Esophagus (tissue), 2 donors: ENCODE measurements at regions not wholly inside any gene's neighbourhood (a gene's known extent, or its start where the extent isn't known, plus 50 kb on each side); places are given as distances from the start of the nearest gene placed in this dataset.

ENCODE experiments used
- H3K27ac ChIP-seq, 2 donors: one replicate each; pipeline ENCODE4 v1.5.1; 2013; ENCODE audit warnings: low read depth in 2 of 2, mild to moderate bottlenecking in 2 of 2, inconsistent platforms in 1 of 2, low read length in 1 of 2, moderate library complexity in 1 of 2
- H3K27me3 ChIP-seq, 2 donors: one replicate each; pipeline ENCODE4 v1.6.1; 2013; ENCODE audit warnings: low read length in 2 of 2, control low read depth in 1 of 2, mild to moderate bottlenecking in 1 of 2; ENCODE audit not compliant: insufficient read depth in 2 of 2, control insufficient read depth in 1 of 2
- H3K36me3 ChIP-seq, 2 donors: one replicate each; pipeline ENCODE4 v1.6.1; 2013; ENCODE audit warnings: low read length in 1 of 2; ENCODE audit not compliant: control insufficient read depth in 2 of 2, insufficient read depth in 2 of 2
- H3K4me1 ChIP-seq, 2 donors: one replicate each; pipeline ENCODE4 v1.6.1; 2013; ENCODE audit warnings: low read length in 1 of 2; ENCODE audit not compliant: control insufficient read depth in 2 of 2, insufficient read depth in 2 of 2
- H3K4me3 ChIP-seq, 2 donors: one replicate each; pipeline ENCODE4 v1.5.1; 2013; ENCODE audit warnings: low read length in 2 of 2, mild to moderate bottlenecking in 2 of 2, low read depth in 1 of 2, moderate library complexity in 1 of 2
- H3K9me3 ChIP-seq, 2 donors: one replicate each; pipeline ENCODE4 v1.6.1; 2013; ENCODE audit warnings: mild to moderate bottlenecking in 2 of 2, low read depth in 1 of 2, low read length in 1 of 2, moderate library complexity in 1 of 2; ENCODE audit not compliant: control insufficient read depth in 2 of 2, insufficient read depth in 1 of 2
- WGBS, 2 donors: extraction: QIAGEN DNeasy Blood & Tissue Kit; methylation state at CpG; one replicate each; pipeline ENCODE4 v1.1.7; 2013; 5-methylcytosine and 5-hydroxymethylcytosine counted together
- donor health status: healthy with polysubstance abuse.
- donor health status: Bipolar disorder and iron deficiency.

DNA sequence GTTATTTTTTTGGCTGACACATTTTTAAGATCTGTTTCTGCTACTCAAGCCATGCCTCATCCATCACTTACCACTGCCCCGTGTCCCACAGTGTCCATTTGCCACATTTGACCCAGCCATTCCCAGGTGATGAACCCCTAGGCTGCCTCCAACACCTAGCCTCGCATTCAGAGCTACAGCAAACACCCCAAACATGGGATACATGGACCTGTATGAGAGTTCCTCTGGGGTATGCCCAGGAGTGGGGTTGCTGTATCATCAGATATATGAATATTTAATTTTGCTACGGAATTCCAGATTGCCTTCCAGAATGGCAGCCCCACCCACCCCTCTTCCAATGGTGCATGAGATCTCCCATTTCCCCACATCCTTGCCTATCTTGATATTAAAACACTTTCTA, 190.1 kb upstream of the RNF32 start:
- WGBS, 2 donors: 73 to 77% methylated on average over 3 of the region's 3 CpGs
- H3K4me1 ChIP-seq: no peaks in the 10 kb centered on the region
- H3K27ac ChIP-seq: no peak overlapping the region
- H3K4me3 ChIP-seq: no peak overlapping the region
- no peaks in the 10 kb centered on the region for H3K27me3 ChIP-seq
- H3K9me3 ChIP-seq: peaks cover 0 to 3% of the 10 kb centered on the region in 2 donors
- H3K36me3 ChIP-seq: no peaks in the 10 kb centered on the region

DNA sequence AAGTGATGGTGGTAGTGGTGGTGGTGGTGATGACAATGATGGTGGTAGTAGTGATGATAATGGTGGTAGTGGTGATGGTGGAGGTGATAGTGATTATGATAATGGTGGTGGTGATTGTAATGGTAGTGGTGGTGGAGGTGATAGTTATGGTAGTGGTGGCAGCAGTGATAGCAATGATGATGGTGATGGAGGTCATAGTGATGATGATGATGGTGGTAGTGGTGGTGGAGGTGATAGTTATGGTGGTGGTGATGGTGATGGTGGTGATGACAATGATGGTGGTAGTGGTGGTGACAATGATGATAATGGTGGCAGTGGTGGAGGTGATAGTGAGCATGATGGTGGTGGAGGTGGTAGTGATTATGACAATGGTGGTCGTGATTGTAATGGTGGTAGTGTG, 191.7 kb upstream of the RNF32 start:
- Histone ChIP-seq H3K9me3 (peaks cover 0 to 3% of the 10 kb centered on the region in 2 donors), H3K4me3 (no peak overlapping the region), H3K36me3 (no peaks in the 10 kb centered on the region), H3K4me1 (no peaks in the 10 kb centered on the region), H3K27me3 (no peaks in the 10 kb centered on the region), H3K27ac (no peak overlapping the region)
- WGBS, 2 donors: 53 to 67% methylated on average over 1 of the region's 1 CpG

DNA sequence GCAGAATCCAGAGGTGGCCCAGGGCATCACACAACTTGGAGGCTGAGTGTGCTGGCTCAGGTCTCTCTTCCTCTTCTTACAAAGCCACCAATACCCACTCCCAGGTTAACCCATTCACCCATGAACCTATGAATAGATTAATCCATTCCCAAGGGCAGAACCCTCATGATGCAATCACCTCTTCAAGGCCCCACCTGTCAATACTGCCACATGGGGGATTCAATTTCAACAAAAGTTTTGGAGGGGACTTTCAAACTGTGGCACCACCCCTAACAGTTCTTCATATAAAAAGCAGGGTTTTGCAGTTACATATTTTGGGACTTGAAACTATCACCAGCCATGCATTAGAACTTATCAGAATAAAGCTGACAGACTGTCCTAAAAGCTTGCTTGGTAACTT, 193.6 kb upstream of the RNF32 start:
- Histone ChIP-seq H3K27me3 (no peaks in the 10 kb centered on the region), H3K9me3 (peaks cover 0 to 3% of the 10 kb centered on the region in 2 donors), H3K27ac (no peak overlapping the region), H3K4me3 (no peak overlapping the region), H3K36me3 (no peaks in the 10 kb centered on the region), H3K4me1 (no peaks in the 10 kb centered on the region)

DNA sequence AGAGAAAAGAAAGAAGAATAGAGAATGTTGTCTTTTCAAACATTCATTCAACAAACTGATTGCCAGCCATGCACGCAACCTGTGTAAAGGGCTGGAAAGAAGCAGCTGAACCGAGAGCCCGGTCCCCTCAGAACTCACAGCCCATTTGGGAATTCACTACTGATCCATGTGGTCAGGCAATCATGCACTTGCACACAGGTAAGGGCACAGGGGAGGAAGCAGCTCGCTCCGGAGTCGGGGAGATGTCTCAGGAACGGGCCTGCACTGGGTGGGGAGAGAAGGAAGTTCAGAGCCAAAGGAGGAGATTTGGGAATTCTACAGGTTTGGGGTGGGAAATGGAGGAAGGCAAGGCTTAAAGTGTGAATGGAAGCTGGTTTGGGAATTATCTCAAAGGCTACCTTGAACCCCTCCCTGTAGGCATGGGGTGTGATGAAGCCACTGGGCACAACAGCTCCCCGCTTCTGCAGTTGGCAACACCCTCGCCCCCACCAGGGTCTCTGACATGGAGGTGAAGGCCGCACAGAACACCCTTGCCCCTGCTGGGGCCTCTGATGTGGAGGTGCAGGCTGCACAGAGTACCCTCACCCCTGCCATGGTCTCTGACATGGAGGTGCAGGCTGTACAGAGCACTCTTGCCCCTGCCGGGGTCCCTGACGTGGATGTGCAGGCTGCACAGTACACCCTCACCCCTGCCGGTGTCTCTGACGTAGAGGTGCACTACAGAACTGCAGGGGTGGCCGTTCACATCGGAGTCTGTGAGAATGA, 194.4 kb upstream of the RNF32 start:
- no peak overlapping the region for H3K27ac ChIP-seq
- no peaks in the 10 kb centered on the region for H3K36me3 ChIP-seq
- H3K4me3 ChIP-seq: no peak overlapping the region
- H3K9me3 ChIP-seq: peaks cover 0 to 3% of the 10 kb centered on the region in 2 donors
- no peaks in the 10 kb centered on the region for H3K27me3 ChIP-seq
- H3K4me1 ChIP-seq: no peaks in the 10 kb centered on the region
- WGBS, 2 donors: 86 to 87% methylated on average over 16 of the region's 16 CpGs

DNA sequence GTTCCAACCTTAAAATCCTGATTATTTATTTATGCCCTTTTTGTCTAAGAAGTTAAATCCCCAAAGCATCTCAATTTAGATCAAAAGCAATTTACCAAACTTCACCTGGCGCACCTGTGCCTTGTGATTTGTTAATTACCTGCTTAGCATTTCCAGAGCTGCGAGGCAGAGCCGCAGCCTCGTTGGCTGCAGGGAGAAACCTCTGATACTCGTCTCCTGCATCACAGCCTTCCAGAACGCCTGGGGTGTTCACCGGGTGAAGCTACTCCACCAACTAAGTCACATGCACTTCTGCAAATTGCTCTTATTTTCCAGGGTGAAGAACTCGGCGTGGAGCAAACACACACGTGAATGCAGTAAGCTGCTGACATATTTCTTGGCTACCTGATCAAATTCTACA, 198.1 kb upstream of the RNF32 start:
- Histone ChIP-seq H3K27me3 (no peaks in the 10 kb centered on the region), H3K36me3 (no peaks in the 10 kb centered on the region), H3K9me3 (no peaks in the 10 kb centered on the region), H3K4me3 (no peak overlapping the region), H3K27ac (no peak overlapping the region), H3K4me1 (no peaks in the 10 kb centered on the region)
- WGBS, 2 donors: 40 to 43% methylated on average over 10 of the region's 10 CpGs

DNA sequence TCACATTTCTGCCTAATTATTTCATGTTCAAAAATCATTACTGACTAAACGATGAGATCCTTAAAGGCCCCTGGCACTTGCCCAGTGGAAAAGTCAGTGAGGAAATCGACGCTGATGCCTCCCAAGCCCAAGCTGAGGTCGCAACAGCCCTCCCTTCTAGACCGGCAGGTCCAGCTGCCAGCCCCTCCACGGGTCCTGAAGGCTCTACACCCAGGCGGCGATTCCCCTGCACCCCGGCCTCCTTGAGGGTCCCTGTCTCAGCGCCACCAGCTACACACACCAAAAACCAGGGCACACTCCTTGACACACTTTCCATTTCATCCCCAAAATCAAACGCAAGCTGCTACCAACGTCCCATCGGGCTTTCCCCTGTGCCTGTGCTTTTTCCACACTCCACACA, 200.1 kb upstream of the RNF32 start:
- Histone ChIP-seq H3K4me1 (no peaks in the 10 kb centered on the region), H3K36me3 (no peaks in the 10 kb centered on the region), H3K27me3 (no peaks in the 10 kb centered on the region), H3K9me3 (no peaks in the 10 kb centered on the region), H3K27ac (no peak overlapping the region), H3K4me3 (no peak overlapping the region)
- 88 to 89% methylated on average over 13 of the region's 13 CpGs for WGBS, 2 donors

DNA sequence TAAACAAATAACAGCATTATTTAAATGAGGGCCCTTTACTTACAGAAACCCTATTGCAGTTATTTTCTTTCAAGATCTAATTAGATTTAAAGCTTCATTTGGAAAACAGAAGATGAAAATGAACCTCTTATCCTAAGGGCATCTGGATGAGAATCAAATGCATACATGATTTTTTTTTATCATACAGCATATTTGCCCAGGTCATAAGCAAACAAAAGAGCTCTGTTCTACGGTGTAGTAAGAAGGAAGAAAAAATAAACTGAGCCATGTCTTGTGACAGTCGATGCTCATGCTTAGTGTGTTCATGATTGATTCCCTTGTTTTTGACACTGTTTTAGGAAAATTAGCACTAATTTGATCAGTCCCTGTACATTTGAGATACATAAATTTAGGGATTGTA, 202.6 kb upstream of the RNF32 start:
- Histone ChIP-seq H3K36me3 (no peaks in the 10 kb centered on the region), H3K4me3 (no peak overlapping the region), H3K4me1 (no peaks in the 10 kb centered on the region), H3K27ac (no peak overlapping the region), H3K27me3 (no peaks in the 10 kb centered on the region), H3K9me3 (no peaks in the 10 kb centered on the region)
- 32 to 33% methylated on average over 2 of the region's 2 CpGs for WGBS, 2 donors

DNA sequence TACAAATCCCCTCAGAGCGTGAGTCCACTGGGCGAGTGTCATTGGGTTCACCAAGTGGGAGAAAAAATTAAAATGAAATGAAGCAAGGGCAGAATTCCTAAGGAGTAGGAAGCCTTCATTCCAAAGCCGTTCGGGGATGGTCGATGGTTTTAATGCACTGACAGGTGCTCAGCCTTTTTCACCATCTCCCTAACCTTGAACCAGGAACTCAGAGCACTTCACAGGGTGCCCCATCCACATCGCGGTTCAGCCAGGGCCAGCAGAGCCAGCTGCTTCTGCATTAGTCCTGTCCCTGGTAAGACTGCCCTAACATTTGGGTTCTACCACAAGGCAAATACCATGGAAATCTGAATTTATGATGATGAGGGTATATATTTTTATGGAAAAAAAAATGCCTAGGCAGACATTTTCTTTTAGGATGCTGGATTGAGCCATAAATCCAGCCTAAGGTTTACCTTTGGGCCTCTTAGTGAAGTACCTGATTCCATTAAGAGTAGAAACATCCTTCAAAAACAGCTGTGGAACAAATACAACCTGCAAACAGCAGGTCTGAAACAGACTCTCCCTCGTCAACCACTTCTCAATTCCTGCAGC, 203.5 kb upstream of the RNF32 start:
- H3K9me3 ChIP-seq: no peaks in the 10 kb centered on the region

DNA sequence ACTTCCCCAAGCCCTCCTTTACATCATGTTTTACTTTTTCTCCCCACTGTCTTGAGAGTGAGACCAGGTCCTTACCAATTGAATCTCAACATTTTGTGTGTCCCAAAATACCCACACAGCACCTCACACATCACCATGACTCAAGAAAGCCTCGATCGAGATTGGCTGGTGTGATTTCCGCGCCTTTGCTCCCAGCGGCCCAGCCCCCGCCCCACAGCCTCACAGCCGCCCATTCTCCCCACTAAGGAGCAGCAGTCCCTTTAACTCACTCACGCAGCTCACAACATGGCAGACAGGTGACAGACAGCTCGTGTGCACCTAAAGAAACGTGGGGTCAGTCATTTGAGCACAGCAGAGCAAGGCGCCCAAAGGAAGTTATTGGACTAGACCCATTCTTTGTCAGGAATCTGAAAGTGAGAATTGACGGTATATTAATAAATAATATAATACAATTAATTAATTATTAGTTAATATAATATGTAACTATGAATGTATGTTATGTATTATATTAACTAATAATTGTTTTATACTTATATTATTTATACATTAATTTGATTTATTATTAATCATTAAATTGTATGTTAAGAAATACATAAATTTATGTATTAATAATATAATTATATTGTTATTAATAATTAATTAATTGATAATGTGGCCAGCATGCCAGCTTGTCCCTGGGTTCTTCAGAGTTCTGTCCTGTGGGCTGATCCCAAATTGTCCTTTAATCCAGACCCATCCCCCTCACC, 204.9 kb upstream of the RNF32 start:
- no peaks in the 10 kb centered on the region for H3K27me3 ChIP-seq
- no peak overlapping the region for H3K4me3 ChIP-seq
- no peaks in the 10 kb centered on the region for H3K36me3 ChIP-seq
- WGBS, 2 donors: 77 to 85% methylated on average over 12 of the region's 12 CpGs
- no peaks in the 10 kb centered on the region for H3K9me3 ChIP-seq
- no peak overlapping the region for H3K27ac ChIP-seq
- H3K4me1 ChIP-seq: no peaks in the 10 kb centered on the region

More for the DNA sequence above, 203.5 kb upstream of the RNF32 start:
- no peaks in the 10 kb centered on the region for H3K4me1 ChIP-seq
- 82 to 86% methylated on average over 8 of the region's 8 CpGs for WGBS, 2 donors
- H3K27me3 ChIP-seq: no peaks in the 10 kb centered on the region
- H3K4me3 ChIP-seq: no peak overlapping the region
- no peak overlapping the region for H3K27ac ChIP-seq
- H3K36me3 ChIP-seq: no peaks in the 10 kb centered on the region
